ENCODE measurements at regions not wholly inside any gene's neighbourhood (a gene's known extent, or its start where the extent isn't known, plus 50 kb on each side); places are given as distances from the start of the nearest gene placed in this dataset.
"Not testable (repeated sequence)": the region's sequence is repeated elsewhere in the genome, so short reads cannot be mapped to it uniquely, and the experiment has no call there.

DNA sequence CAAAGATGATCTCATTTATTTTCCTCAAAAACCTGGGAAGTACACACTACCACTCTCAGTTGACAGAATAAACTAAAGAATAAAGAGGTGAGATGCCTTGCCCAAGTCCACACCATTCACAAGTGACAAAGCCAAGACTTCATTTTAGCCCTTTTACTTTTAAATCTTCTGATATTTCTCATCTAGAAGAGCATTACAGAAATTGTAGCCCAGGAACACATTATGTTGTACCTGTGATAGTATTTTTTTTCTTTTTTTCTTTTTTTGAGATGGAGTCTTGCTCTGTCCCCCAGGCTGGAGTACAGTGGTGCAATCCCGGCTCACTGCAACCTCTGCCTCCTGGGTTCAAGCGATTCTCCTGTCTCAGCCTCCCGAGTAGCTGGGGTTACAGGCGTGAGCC lies 268.6 kb downstream of the FGFR2 start:
- not testable (repeated sequence) for TF ChIP-seq FOXA1 (IDR thresholded peaks at IDR 0.05); ZNF384 (IDR thresholded peaks at IDR 0.05); ARNT (IDR thresholded peaks at IDR 0.05); ELF4 (IDR thresholded peaks at IDR 0.05); BHLHE40 (IDR thresholded peaks at IDR 0.05; ENCODE audit: borderline replicate concordance); SP1 (IDR thresholded peaks at IDR 0.05)

Data from HEK293T (cell line).